Osteocyte (in vitro differentiated cells): ENCODE measurements at regions not wholly inside any gene's neighbourhood (a gene's known extent, or its start where the extent isn't known, plus 50 kb on each side); places are given as distances from the start of the nearest gene placed in this dataset.

Source experiments
- DNase-seq: peaks from one replicate; pipeline ENCODE4 v3.0.0; 2021; ENCODE audit warnings: mixed read lengths; ENCODE audit not compliant: unreplicated experiment; ENCODE audit errors: extremely low spot score
- H3K27ac Mint-ChIP-seq: one replicate; pipeline ENCODE4 v1.8.0; 2021; ENCODE audit warnings: mild to moderate bottlenecking, mixed read lengths; ENCODE audit not compliant: unreplicated experiment
- H3K27me3 Mint-ChIP-seq: one replicate; pipeline ENCODE4 v1.8.0; 2021; ENCODE audit warnings: mixed read lengths; ENCODE audit not compliant: unreplicated experiment
- H3K36me3 Mint-ChIP-seq: one replicate; pipeline ENCODE4 v1.8.0; 2021; ENCODE audit warnings: mixed read lengths; ENCODE audit not compliant: unreplicated experiment
- H3K4me1 Mint-ChIP-seq: one replicate; pipeline ENCODE4 v1.8.0; 2021; ENCODE audit warnings: mixed read lengths; ENCODE audit not compliant: unreplicated experiment
- H3K4me3 Mint-ChIP-seq: one replicate; pipeline ENCODE4 v1.8.0; 2021; ENCODE audit warnings: mild to moderate bottlenecking, moderate library complexity, mixed read lengths; ENCODE audit not compliant: unreplicated experiment
- H3K9me3 Mint-ChIP-seq: one replicate; pipeline ENCODE4 v1.8.0; 2021; ENCODE audit warnings: mixed read lengths; ENCODE audit not compliant: unreplicated experiment
- TF ChIP-seq, protein P1 (sequence below): fragments of 200-600 bp; sonication (generic); IDR thresholded peaks from 2 replicates; pipeline ENCODE4 v1.5.0; 2021; ENCODE audit warnings: antibody characterized with exemption, mild to moderate bottlenecking, moderate library complexity

DNA sequence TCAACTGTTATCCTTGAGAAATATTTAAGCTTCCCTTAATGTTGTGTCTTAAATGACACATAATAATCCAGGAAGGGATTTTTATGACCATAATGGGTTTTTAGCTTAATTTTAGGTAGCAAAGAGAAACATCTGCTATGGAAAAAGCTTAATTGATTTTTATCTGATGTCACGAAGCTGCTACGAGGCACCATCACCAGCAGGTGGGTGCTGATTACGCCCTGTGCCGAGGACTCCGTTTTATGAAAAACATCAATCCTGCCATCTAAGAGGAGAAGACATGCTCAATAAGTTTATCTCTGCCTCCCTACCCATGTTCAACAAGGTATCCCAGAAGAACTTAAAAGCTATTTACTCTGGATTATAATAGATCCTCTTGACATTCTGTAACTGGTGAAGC is 280.6 kb upstream of the ZFP42 start:
- Mint-ChIP-seq H3K9me3 (no peaks in the 10 kb centered on the region), H3K4me1 (peaks cover 4% of the 10 kb centered on the region), H3K4me3 (no peak overlapping the region), H3K36me3 (no peaks in the 10 kb centered on the region), H3K27me3 (no peaks in the 10 kb centered on the region), H3K27ac (no peak overlapping the region)
- TF ChIP-seq, protein P1, sequence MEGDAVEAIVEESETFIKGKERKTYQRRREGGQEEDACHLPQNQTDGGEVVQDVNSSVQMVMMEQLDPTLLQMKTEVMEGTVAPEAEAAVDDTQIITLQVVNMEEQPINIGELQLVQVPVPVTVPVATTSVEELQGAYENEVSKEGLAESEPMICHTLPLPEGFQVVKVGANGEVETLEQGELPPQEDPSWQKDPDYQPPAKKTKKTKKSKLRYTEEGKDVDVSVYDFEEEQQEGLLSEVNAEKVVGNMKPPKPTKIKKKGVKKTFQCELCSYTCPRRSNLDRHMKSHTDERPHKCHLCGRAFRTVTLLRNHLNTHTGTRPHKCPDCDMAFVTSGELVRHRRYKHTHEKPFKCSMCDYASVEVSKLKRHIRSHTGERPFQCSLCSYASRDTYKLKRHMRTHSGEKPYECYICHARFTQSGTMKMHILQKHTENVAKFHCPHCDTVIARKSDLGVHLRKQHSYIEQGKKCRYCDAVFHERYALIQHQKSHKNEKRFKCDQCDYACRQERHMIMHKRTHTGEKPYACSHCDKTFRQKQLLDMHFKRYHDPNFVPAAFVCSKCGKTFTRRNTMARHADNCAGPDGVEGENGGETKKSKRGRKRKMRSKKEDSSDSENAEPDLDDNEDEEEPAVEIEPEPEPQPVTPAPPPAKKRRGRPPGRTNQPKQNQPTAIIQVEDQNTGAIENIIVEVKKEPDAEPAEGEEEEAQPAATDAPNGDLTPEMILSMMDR: no peak
- no peak for DNase-seq

DNA sequence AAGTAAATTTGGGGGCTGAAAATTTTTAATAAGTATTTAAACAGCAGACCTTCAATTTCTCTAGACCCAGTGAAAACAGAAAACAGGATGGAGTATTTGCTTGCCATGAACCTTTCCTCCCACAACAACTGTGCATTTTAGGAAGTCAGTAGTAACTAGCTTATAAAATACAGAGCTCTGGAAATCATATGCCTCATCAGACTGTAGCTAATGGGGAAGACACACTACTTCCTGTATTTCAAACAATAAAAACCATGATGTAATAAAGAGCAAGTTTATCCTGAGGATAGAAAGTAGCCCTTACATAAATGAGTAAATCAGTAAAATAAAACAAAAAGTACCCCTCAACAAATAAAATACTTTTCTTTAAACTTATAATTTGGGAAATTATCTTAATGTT is 280.1 kb upstream of the ZFP42 start:
- no peaks in the 10 kb centered on the region for H3K27me3 Mint-ChIP-seq
- no peak overlapping the region for H3K27ac Mint-ChIP-seq
- no peak for DNase-seq
- H3K4me1 Mint-ChIP-seq: peaks cover 4% of the 10 kb centered on the region
- TF ChIP-seq, protein P1: no peak
- H3K9me3 Mint-ChIP-seq: no peaks in the 10 kb centered on the region
- H3K4me3 Mint-ChIP-seq: no peak overlapping the region
- H3K36me3 Mint-ChIP-seq: no peaks in the 10 kb centered on the region

DNA sequence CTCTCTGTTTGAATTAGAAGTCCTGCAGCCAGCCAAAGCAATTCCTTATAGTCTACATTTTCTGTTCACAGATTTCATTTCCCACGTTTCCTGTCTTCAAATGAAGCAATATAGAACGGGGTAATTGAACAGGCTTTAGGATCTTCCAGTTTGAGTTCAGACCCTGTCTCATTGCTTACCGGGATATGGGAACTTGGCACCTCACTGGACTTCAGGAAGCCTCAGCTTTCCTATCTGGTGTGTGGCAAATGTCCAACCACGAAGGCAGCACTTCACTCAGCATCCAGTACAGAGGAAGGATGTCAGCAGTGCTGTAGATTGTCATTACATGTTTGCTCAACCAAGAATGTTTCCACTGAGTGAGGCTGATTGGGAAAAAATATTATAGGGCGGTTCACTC is 271.1 kb upstream of the ZFP42 start:
- TF ChIP-seq, protein P1: no peak
- peaks cover 5% of the 10 kb centered on the region for H3K9me3 Mint-ChIP-seq
- H3K36me3 Mint-ChIP-seq: no peaks in the 10 kb centered on the region
- no peak overlapping the region for H3K27ac Mint-ChIP-seq
- no peak for DNase-seq
- no peaks in the 10 kb centered on the region for H3K4me1 Mint-ChIP-seq
- H3K27me3 Mint-ChIP-seq: no peaks in the 10 kb centered on the region
- no peak overlapping the region for H3K4me3 Mint-ChIP-seq

DNA sequence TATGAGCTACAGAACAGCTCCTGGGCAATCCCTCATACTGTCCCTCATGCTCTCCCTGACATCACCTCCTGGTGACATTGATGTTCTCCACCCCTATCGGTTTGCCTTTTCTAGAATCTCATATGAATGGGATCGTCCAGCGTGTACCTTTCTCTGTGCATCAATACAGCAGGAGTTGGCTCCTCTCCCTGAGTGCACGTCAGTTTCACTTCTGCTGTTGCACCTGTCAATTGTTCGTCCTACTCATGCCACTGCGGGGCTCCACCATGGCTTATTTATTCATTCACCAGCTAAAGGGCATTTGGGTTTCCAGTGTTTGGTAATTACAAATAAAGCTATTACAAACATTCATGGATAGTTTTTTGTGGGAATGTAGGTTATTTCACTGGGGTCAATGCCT is 269.1 kb upstream of the ZFP42 start:
- Mint-ChIP-seq H3K27me3 (no peaks in the 10 kb centered on the region), H3K36me3 (peaks cover 4% of the 10 kb centered on the region), H3K4me1 (no peaks in the 10 kb centered on the region), H3K4me3 (no peak overlapping the region), H3K27ac (no peak overlapping the region), H3K9me3 (peaks cover 20% of the 10 kb centered on the region)
- TF ChIP-seq, protein P1: no peak
- DNase-seq: no peak

DNA sequence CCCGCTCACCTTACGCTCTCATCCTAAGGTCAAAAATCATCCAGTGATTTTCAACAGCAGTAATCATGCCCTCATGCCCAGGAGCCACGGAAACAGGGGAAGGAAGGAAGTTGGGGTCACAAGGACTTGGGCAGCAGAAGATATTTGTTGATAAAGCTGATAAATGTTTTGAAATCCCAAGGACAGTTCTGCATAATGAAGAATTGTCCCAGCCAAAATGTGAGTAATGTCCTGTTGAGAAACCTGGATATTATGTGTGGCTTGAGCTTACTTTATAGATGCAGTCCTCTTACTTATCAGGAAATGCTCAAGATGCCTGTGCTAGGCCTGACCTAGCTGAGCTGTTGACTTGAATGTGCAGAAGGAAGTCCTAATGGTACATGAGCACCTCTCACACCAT is 263.0 kb upstream of the ZFP42 start:
- no peaks in the 10 kb centered on the region for H3K4me1 Mint-ChIP-seq
- no peak overlapping the region for H3K27ac Mint-ChIP-seq
- H3K27me3 Mint-ChIP-seq: no peaks in the 10 kb centered on the region
- H3K4me3 Mint-ChIP-seq: no peak overlapping the region
- TF ChIP-seq, protein P1: no peak
- no peak for DNase-seq
- H3K36me3 Mint-ChIP-seq: peaks cover 4% of the 10 kb centered on the region
- H3K9me3 Mint-ChIP-seq: peaks cover 15% of the 10 kb centered on the region
